Stimulated activated naive CD8-positive, alpha-beta T cell treated with anti-CD3 and anti-CD28 coated beads, Interleukin-15, Interleukin-2, amounts not matched to agents 100 U/mL and 50 U/mL, for 24 hours (primary cell): ENCODE measurements at regions not wholly inside any gene's neighbourhood (a gene's known extent, or its start where the extent isn't known, plus 50 kb on each side); places are given as distances from the start of the nearest gene placed in this dataset.
A peak's percentile ranks its signal among the peaks of the same experiment; 100 is the strongest.
"Not testable (repeated sequence)": the region's sequence is repeated elsewhere in the genome, so short reads cannot be mapped to it uniquely, and the experiment has no call there.

Experiments
- ATAC-seq: fragments of 150-1000 bp; cut with Tn5 transposase; one replicate; pipeline ENCODE4 v1.10.0; 2021
- DNase-seq: peaks from one replicate; pipeline ENCODE4 v3.0.0; 2021

DNA sequence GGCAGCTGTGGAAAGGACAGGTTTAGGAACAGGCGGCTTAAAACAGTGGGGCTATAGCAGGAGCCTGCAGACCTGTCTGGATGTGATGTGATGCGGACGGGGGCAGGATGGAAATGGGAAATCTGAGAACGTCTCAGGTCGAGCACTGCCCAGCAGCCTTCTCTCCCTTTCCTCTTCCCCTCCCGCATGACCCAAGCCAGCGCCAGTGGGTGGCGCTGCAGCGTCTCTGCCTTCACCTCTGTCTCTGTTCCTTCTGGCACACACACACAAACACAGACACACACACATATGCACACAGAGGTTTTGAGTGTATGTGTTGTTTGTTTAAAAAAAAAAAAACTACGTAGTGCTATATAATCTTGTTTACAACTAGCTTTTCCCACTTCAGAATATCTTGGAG, 82.0 kb upstream of the SLC66A3 start:
- ATAC-seq = no peak
- DNase-seq = peak; percentile 29

- DNase-seq (no peak), ATAC-seq (no peak)
Observed at GRCh38 chr2:11073776-11074175, 81.5 kb upstream of the SLC66A3 start.

- ATAC-seq (no peak), DNase-seq (no peak)
Observed at GRCh38 chr2:11074246-11074820, 80.9 kb upstream of the SLC66A3 start.

DNA sequence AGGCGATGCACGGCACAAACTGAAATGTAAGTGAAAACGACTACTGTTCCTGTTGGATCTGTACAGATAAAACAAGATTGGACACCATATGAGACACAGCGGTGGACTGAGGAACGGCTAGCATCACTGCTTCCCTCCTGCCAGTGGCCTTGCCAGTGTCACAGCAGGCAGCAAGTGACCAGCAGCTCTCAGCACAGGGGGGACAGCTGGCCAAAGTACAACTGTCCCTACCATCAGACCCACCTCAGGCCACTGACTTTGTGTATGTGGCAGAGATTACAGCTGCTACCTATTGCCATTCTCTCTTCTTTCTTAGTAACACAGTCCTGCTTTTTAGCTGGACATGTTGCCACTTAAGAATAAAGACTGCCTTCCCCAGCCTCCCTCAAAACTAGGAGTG, 80.0 kb upstream of the SLC66A3 start:
- no peak for ATAC-seq
- no peak for DNase-seq

DNA sequence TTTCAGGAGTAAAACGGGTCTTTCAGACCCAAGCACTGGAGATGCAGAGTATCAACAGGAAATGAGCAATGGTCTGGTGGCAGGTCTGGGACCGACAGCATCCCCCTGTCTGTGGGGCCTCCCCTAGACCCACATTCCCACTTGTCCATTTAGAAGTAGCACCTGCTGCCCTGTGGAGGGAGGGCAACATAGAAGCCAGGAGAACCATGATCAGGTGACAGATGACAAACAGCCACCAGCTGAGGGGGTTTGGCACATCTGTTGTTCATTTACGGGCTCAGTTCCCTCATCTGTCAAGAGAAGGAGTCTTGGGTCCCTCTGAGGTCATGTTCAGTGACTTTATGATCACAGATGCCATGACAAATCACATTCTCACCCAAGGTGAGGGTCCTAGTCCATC, 77.9 kb upstream of the SLC66A3 start:
- no peak for ATAC-seq
- DNase-seq = no peak

GRCh38 chr2:11079136-11079824, 76.0 kb upstream of the SLC66A3 start:
- no peak for ATAC-seq
- no peak for DNase-seq

DNA sequence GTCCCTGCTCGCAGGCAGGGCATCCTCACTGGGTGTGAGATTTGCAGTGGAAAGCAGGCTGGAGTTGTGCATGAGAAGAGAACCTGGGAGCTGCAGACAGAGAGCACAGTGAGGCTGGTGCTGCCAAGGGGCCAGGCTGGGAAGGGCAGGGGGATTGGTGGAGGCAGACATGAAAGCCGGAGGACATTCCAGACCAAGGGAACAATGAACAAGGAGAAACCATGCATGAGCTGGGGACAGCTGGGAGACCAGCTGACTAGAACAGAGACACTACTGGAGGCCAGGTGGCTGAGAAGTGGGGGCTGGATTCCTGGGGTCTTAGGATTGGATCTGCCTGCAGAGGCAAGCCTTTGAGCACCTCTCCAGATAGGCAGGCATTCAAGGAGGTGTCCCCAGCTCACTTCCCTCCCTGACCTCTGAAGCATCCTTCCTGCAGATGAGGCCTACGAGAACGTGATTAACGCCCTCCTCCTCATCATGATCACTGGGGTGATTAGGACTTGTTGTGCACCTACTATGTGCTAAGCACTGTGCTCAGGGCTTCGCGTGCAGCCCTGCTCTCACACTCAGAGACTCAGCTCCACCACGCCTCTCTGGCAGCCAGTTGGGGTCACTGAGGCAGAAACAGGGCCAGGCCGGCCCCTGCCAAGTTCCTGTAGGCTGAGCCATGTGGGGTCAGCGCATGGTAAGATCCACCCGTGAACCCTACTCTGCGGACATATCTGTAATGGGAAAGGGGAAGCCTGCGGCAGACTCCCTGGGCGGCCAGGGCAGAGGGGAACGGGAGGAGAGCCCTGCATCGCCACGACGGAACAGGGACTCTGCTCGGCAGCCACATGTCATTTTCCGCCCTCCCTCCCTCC, 74.8 kb upstream of the SLC66A3 start:
- ATAC-seq (no peak), DNase-seq (no peak)

DNA sequence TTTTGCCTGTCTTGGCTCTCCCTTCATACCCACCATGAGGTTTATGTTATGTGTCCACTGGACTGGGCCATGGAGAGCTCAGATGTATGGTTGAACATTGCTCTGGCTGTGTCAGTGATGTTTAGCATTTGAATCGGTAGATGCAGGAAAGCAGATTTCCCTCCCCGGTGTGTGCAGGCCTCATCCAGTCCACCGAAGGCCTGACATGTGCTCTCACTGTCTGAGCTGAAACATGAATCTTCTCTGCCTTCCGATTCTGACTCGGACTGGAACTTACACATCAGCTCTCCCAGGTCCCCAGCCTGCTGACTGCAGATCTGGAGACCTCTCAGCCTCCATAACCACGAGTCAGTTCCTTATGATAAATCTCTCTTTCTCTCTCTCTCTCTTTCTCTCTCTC, 72.4 kb upstream of the SLC66A3 start:
- DNase-seq (no peak), ATAC-seq (no peak)

DNA sequence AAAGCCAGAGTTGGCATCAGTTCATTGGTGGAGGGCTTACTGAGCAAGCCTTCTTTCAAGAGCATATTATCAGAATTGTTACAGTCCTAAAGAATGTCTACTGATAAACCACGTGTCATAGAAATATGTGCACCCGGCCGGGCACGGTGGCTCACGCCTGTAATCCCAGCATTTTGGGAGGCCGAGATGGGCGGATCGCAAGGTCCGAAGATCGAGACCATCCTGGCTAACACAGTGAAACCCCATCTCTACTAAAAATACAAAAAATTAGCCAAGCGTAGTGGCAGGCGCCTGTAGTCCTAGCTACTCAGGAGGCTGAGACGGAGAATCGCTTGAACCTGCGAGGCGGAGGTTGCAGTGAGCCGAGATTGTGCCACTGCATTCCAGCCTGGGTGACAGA, 66.4 kb upstream of the SLC66A3 start:
- DNase-seq, ATAC-seq: not testable (repeated sequence)

DNA sequence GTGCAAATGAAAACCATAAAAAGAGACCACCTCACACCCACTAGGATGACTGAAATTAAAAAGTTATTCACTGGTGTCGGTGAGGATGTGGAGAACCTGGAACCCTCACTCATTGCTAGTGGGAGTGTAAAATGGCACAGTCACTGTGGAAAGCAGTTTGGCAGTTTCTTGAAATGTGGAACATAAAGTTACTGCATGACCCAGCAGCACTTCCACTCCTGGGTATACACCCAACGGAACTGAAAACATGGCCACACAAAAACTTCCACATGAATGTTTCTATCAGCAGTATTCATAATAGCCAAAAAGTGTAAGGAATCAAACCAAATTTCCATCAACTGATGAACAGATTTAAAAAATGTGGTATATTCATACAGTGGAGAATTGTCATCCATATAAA, 65.1 kb upstream of the SLC66A3 start:
- ATAC-seq (no peak), DNase-seq (no peak)

GRCh38 chr2:11092701-11093335, 62.4 kb upstream of the SLC66A3 start:
- ATAC-seq (no peak), DNase-seq (no peak)

GRCh38 chr2:11093467-11093866, 61.8 kb upstream of the SLC66A3 start:
- ATAC-seq (no peak), DNase-seq (no peak)

- DNase-seq (no peak), ATAC-seq (peak; percentile 33)
Observed at GRCh38 chr2:11094021-11094810, 61.1 kb upstream of the SLC66A3 start.

GRCh38 chr2:11096591-11096990, 58.7 kb upstream of the SLC66A3 start:
- ATAC-seq = no peak
- no peak for DNase-seq

- ATAC-seq (no peak), DNase-seq (no peak)
Observed at GRCh38 chr2:11097038-11097720, 58.1 kb upstream of the SLC66A3 start.

GRCh38 chr2:11097854-11098387, 57.3 kb upstream of the SLC66A3 start:
- DNase-seq = no peak
- no peak for ATAC-seq

GRCh38 chr2:11099122-11100065, 55.9 kb upstream of the SLC66A3 start:
- no peak for ATAC-seq

GRCh38 chr2:11100130-11100529, 55.1 kb upstream of the SLC66A3 start:
- DNase-seq (no peak), ATAC-seq (no peak)

More at GRCh38 chr2:11099122-11100065, 55.9 kb upstream of the SLC66A3 start:
- no peak for DNase-seq

GRCh38 chr2:11100976-11101375, 54.3 kb upstream of the SLC66A3 start:
- ATAC-seq = no peak
- DNase-seq = no peak

GRCh38 chr2:11101430-11101829, 53.8 kb upstream of the SLC66A3 start:
- DNase-seq (no peak), ATAC-seq (no peak)
